H1 (cell line): ENCODE measurements at regions not wholly inside any gene's neighbourhood (a gene's known extent, or its start where the extent isn't known, plus 50 kb on each side); places are given as distances from the start of the nearest gene placed in this dataset.
"Not testable (repeated sequence)": the region's sequence is repeated elsewhere in the genome, so short reads cannot be mapped to it uniquely, and the experiment has no call there.

Experiments used
- CTCF ChIA-PET: fragments of 300-600 bp; sonication (Branson Sonifier 250); formaldehyde crosslinking; loops from one replicate; lab custom pipeline; 2021; ENCODE audit not compliant: partially characterized antibody; lab: Charles Lee
- POLR2A ChIA-PET: fragments of 300-600 bp; sonication (Branson Sonifier 250); formaldehyde crosslinking; loops from one replicate; lab custom pipeline; 2021; ENCODE audit warnings: inconsistent platforms; ENCODE audit not compliant: partially characterized antibody; lab: Charles Lee
- DNase-seq, 2 experiments: peaks; one replicate each; pipeline versions ENCODE4 v3.0.0 to v3.0.0-alpha.2; 2010 to 2022; ENCODE audit warnings: low spot score in 2 of 2, low read depth in 1 of 2, mixed read lengths in 1 of 2
- FAIRE-seq: peaks from 2 replicates; lab custom pipeline; 2011; peaks lifted over from hg19 to GRCh38; lab: Jason Lieb, UNC
- H2AFZ ChIP-seq: 2 replicates; pipeline ENCODE4 v1.8.1; 2012; ENCODE audit warnings: low read length, inconsistent platforms
- H2AK5ac ChIP-seq: 2 replicates; pipeline ENCODE4 v1.6.1; 2013; ENCODE audit warnings: low read depth, low read length
- H2BK120ac ChIP-seq: replicated peaks from 2 replicates; pipeline ENCODE3; 2013; ENCODE audit warnings: low read depth, low read length, inconsistent platforms
- H2BK12ac ChIP-seq: 2 replicates; pipeline ENCODE4 v1.6.1; 2013; ENCODE audit warnings: low read depth, low read length
- H2BK15ac ChIP-seq: 2 replicates; pipeline ENCODE4 v1.6.1; 2013; ENCODE audit warnings: low read length
- H2BK20ac ChIP-seq: 2 replicates; pipeline ENCODE4 v1.6.1; 2013; ENCODE audit warnings: low read length
- H2BK5ac ChIP-seq: 2 replicates; pipeline ENCODE4 v1.6.1; 2013; ENCODE audit warnings: low read depth, low read length
- H3K14ac ChIP-seq: 2 replicates; pipeline ENCODE4 v1.6.1; 2013; ENCODE audit warnings: inconsistent platforms; ENCODE audit not compliant: insufficient read length
- H3K18ac ChIP-seq: 2 replicates; pipeline ENCODE4 v1.6.1; 2013; ENCODE audit warnings: low read length; ENCODE audit errors: extremely low read depth
- H3K23ac ChIP-seq: 2 replicates; pipeline ENCODE4 v1.6.1; 2013; ENCODE audit warnings: inconsistent platforms; ENCODE audit not compliant: insufficient read length
- H3K23me2 ChIP-seq: 2 replicates; pipeline ENCODE4 v1.6.1; 2013; ENCODE audit warnings: low read depth, low read length
- H3K27ac ChIP-seq: 2 replicates; pipeline ENCODE4 v1.6.1; 2011; ENCODE audit warnings: low read depth, low read length, inconsistent platforms
- H3K27me3 ChIP-seq, 4 experiments: replicated peaks in 1 of 4; 1 replicate in 1 of 4; 2 replicates in 3 of 4; pipeline versions ENCODE4 v1.6.1 to v1.8.1; 2011 to 2013; ENCODE audit warnings: low read length in 3 of 4, mild to moderate bottlenecking in 3 of 4, inconsistent platforms in 2 of 4, mixed read lengths in 2 of 4, moderate library complexity in 1 of 4; ENCODE audit not compliant: control insufficient read depth in 3 of 4, insufficient read depth in 3 of 4; ENCODE audit errors: extremely low read depth in 1 of 4
- H3K36me3 ChIP-seq, 4 experiments: 2 replicates each; pipeline versions ENCODE4 v1.6.1 to v1.8.1; 2011 to 2013; ENCODE audit warnings: mild to moderate bottlenecking in 4 of 4, low read length in 3 of 4, moderate library complexity in 2 of 4, control low read depth in 1 of 4, inconsistent platforms in 1 of 4; ENCODE audit not compliant: insufficient read depth in 4 of 4, control insufficient read depth in 2 of 4
- H3K4ac ChIP-seq: replicated peaks from 2 replicates; pipeline ENCODE3; 2013; ENCODE audit warnings: low read length, low read depth, mixed read lengths, inconsistent platforms; ENCODE audit not compliant: insufficient read length
- H3K4me1 ChIP-seq, 4 experiments: replicated peaks in 1 of 4; 1 replicate in 1 of 4; 2 replicates in 3 of 4; pipeline versions ENCODE4 v1.6.1 to v1.8.1; 2011 to 2013; ENCODE audit warnings: low read length in 3 of 4, inconsistent platforms in 2 of 4, mixed read lengths in 1 of 4; ENCODE audit not compliant: insufficient read depth in 4 of 4, control insufficient read depth in 3 of 4
- H3K4me2 ChIP-seq, 2 experiments: 2 replicates each; pipeline versions ENCODE4 v1.6.1 to v1.8.1; 2011 to 2013; ENCODE audit warnings: low read depth in 2 of 2, low read length in 2 of 2, control low read depth in 1 of 2, inconsistent platforms in 1 of 2, mild to moderate bottlenecking in 1 of 2; ENCODE audit not compliant: insufficient read depth in 1 of 2
- H3K4me3 ChIP-seq, 4 experiments: fragments of 200-600, 300-600 bp in 1 of 4; sonication (generic), shearing (Covaris generic), sonication (Bioruptor Twin) in 1 of 4; 2 replicates each; pipeline versions ENCODE4 v1.5.1 to v1.8.1; 2011 to 2016; ENCODE audit warnings: low read length in 4 of 4, low read depth in 3 of 4, control low read depth in 2 of 4, inconsistent platforms in 2 of 4, mild to moderate bottlenecking in 2 of 4, mixed read lengths in 1 of 4, moderate library complexity in 1 of 4; ENCODE audit not compliant: insufficient read depth in 2 of 4; ENCODE audit errors: extremely low read depth in 1 of 4
- H3K56ac ChIP-seq: replicated peaks from 2 replicates; pipeline ENCODE3; 2013; ENCODE audit warnings: low read depth, mild to moderate bottlenecking, mixed read lengths, low read length, inconsistent platforms; ENCODE audit not compliant: insufficient read length
- H3K79me1 ChIP-seq: 2 replicates; pipeline ENCODE4 v1.6.1; 2013; ENCODE audit warnings: low read depth, low read length, control low read depth
- H3K79me2 ChIP-seq, 2 experiments: 2 replicates each; pipeline versions ENCODE4 v1.6.1 to v1.8.1; 2012 to 2013; ENCODE audit warnings: low read length in 2 of 2, mild to moderate bottlenecking in 2 of 2, inconsistent platforms in 1 of 2; ENCODE audit not compliant: insufficient read depth in 2 of 2, control insufficient read depth in 1 of 2
- H3K9ac ChIP-seq, 4 experiments: replicated peaks in 1 of 4; 1 replicate in 1 of 4; 2 replicates in 3 of 4; pipeline versions ENCODE4 v1.6.1 to v1.8.1; 2011 to 2013; ENCODE audit warnings: low read depth in 3 of 4, low read length in 3 of 4, control low read depth in 2 of 4, mild to moderate bottlenecking in 2 of 4, moderate library complexity in 2 of 4, inconsistent platforms in 1 of 4; ENCODE audit errors: extremely low read depth in 1 of 4
- H3K9me3 ChIP-seq, 2 experiments: 2 replicates each; pipeline versions ENCODE4 v1.6.1 to v1.8.1; 2012 to 2013; ENCODE audit warnings: mild to moderate bottlenecking in 2 of 2, moderate library complexity in 2 of 2, control low read depth in 1 of 2, inconsistent platforms in 1 of 2, low read depth in 1 of 2, low read length in 1 of 2, mixed read lengths in 1 of 2; ENCODE audit not compliant: insufficient read depth in 2 of 2
- H4K20me1 ChIP-seq, 2 experiments: replicated peaks in 1 of 2; 2 replicates each; pipeline versions ENCODE3 to v1.8.1; 2011 to 2013; ENCODE audit warnings: inconsistent platforms in 2 of 2, low read length in 2 of 2, mild to moderate bottlenecking in 1 of 2; ENCODE audit not compliant: insufficient read depth in 2 of 2, control insufficient read depth in 1 of 2
- H4K5ac ChIP-seq: 2 replicates; pipeline ENCODE4 v1.6.1; 2013; ENCODE audit warnings: low read length, low read depth, mixed read lengths, inconsistent platforms; ENCODE audit not compliant: insufficient read length
- H4K8ac ChIP-seq: 2 replicates; pipeline ENCODE4 v1.8.0; 2013; ENCODE audit warnings: mild to moderate bottlenecking, moderate library complexity, low read length, inconsistent platforms; ENCODE audit not compliant: insufficient read depth; ENCODE audit errors: extremely low read depth
- H4K91ac ChIP-seq: replicated peaks from 2 replicates; pipeline ENCODE3; 2013; ENCODE audit warnings: low read length, mixed read lengths, inconsistent platforms; ENCODE audit not compliant: insufficient read length
- WGBS, 2 experiments: shearing (Covaris generic) in 1 of 2; methylation state at CpG; one replicate each; pipeline versions ENCODE4 v1.1.6 to v1.1.7; 2013 to 2015; ENCODE audit warnings: low lambda C conversion rate in 2 of 2, mixed read lengths in 2 of 2, inconsistent platforms in 1 of 2, low coverage in 1 of 2, missing lambda C conversion rate in 1 of 2; ENCODE audit not compliant: insufficient replicate concordance in 2 of 2, insufficient coverage in 1 of 2, insufficient read length in 1 of 2; ENCODE audit errors: extremely low coverage in 1 of 2, missing lambda C conversion rate in 1 of 2; 5-methylcytosine and 5-hydroxymethylcytosine counted together

- H3K23me2 ChIP-seq, H4K5ac ChIP-seq, H3K79me2 ChIP-seq, H3K4me1 ChIP-seq, H2BK20ac ChIP-seq, H3K4me2 ChIP-seq, H3K4me3 ChIP-seq, H3K9me3 ChIP-seq, H3K36me3 ChIP-seq, H4K8ac ChIP-seq, H3K14ac ChIP-seq, FAIRE-seq, H4K20me1 ChIP-seq, H2AK5ac ChIP-seq, H2BK12ac ChIP-seq, H3K56ac ChIP-seq, H3K18ac ChIP-seq, H4K91ac ChIP-seq, H2BK5ac ChIP-seq, H3K23ac ChIP-seq, CTCF ChIA-PET, H3K4ac ChIP-seq, H2BK120ac ChIP-seq, DNase-seq, H3K79me1 ChIP-seq, H3K27me3 ChIP-seq, H2AFZ ChIP-seq, POLR2A ChIA-PET, H2BK15ac ChIP-seq, H3K27ac ChIP-seq, H3K9ac ChIP-seq: not testable (repeated sequence)
- no CpG with 5 or more reads among the region's 2 CpGs for WGBS, 2 experiments
Measured at GRCh38 chr17:46445849-46446248, 66.4 kb upstream of the LRRC37A2 start.

GRCh38 chr17:46445411-46445810, 66.9 kb upstream of the LRRC37A2 start:
- no CpG with 5 or more reads among the region's 1 CpG for WGBS, 2 experiments
- H3K4me2 ChIP-seq, H3K9me3 ChIP-seq, POLR2A ChIA-PET, H3K79me1 ChIP-seq, H3K23me2 ChIP-seq, H3K27me3 ChIP-seq, H3K4me1 ChIP-seq, FAIRE-seq, H3K36me3 ChIP-seq, H3K27ac ChIP-seq, CTCF ChIA-PET, H3K79me2 ChIP-seq, H3K4me3 ChIP-seq, H2BK12ac ChIP-seq, H4K91ac ChIP-seq, H2BK120ac ChIP-seq, H3K18ac ChIP-seq, H2AK5ac ChIP-seq, H4K8ac ChIP-seq, H3K56ac ChIP-seq, H4K20me1 ChIP-seq, H2BK5ac ChIP-seq, H4K5ac ChIP-seq, H3K23ac ChIP-seq, DNase-seq, H2BK20ac ChIP-seq, H2AFZ ChIP-seq, H2BK15ac ChIP-seq, H3K14ac ChIP-seq, H3K4ac ChIP-seq, H3K9ac ChIP-seq: not testable (repeated sequence)
